ENCODE measurements at regions not wholly inside any gene's neighbourhood (a gene's known extent, or its start where the extent isn't known, plus 50 kb on each side); places are given as distances from the start of the nearest gene placed in this dataset.
A peak's percentile ranks its signal among the peaks of the same experiment; 100 is the strongest.

GRCh38 chr20:43863821-43864544 lies 50.7 kb upstream of the TOX2 start:
- Mint-ChIP-seq H3K4me3 (no peak overlapping the region), H3K36me3 (no peaks in the 10 kb centered on the region), H3K27ac (no peak overlapping the region)

GRCh38 chr20:43863330-43863729 lies 51.3 kb upstream of the TOX2 start:
- H3K4me1 Mint-ChIP-seq: no peaks in the 10 kb centered on the region
- no peak overlapping the region for H3K4me3 Mint-ChIP-seq
- peaks cover 2% of the 10 kb centered on the region for H3K27me3 Mint-ChIP-seq
- H3K9me3 Mint-ChIP-seq: peaks cover 0 to under 1% (median 0%) of the 10 kb centered on the region in 3 donors
- H3K36me3 Mint-ChIP-seq: no peaks in the 10 kb centered on the region
- no peak overlapping the region for H3K27ac Mint-ChIP-seq

More at GRCh38 chr20:43863821-43864544, 50.7 kb upstream of the TOX2 start:
- H3K4me1 Mint-ChIP-seq: no peaks in the 10 kb centered on the region
- H3K9me3 Mint-ChIP-seq: no peaks in the 10 kb centered on the region
- peaks cover 2% of the 10 kb centered on the region for H3K27me3 Mint-ChIP-seq

GRCh38 chr20:43862438-43862837 lies 52.2 kb upstream of the TOX2 start:
- no peak overlapping the region for H3K4me3 Mint-ChIP-seq
- H3K9me3 Mint-ChIP-seq: peaks cover 0 to 4% (median 3%) of the 10 kb centered on the region in 3 donors
- H3K4me1 Mint-ChIP-seq: no peaks in the 10 kb centered on the region
- H3K36me3 Mint-ChIP-seq: no peaks in the 10 kb centered on the region
- H3K27me3 Mint-ChIP-seq: peaks cover 2% of the 10 kb centered on the region
- no peak overlapping the region for H3K27ac Mint-ChIP-seq

GRCh38 chr20:43859994-43860393 lies 54.7 kb upstream of the TOX2 start:
- Mint-ChIP-seq H3K4me3 (no peak overlapping the region), H3K36me3 (no peaks in the 10 kb centered on the region), H3K4me1 (no peaks in the 10 kb centered on the region), H3K27me3 (peaks cover 2% of the 10 kb centered on the region), H3K27ac (no peak overlapping the region), H3K9me3 (peaks cover 3 to 4% (median 4%) of the 10 kb centered on the region in 3 donors)

GRCh38 chr20:43857932-43858331 lies 56.7 kb upstream of the TOX2 start:
- Mint-ChIP-seq H3K4me3 (no peak overlapping the region), H3K9me3 (peaks cover 3 to 4% (median 4%) of the 10 kb centered on the region in 3 donors), H3K4me1 (no peaks in the 10 kb centered on the region), H3K27ac (no peak overlapping the region), H3K27me3 (peaks cover 2% of the 10 kb centered on the region), H3K36me3 (no peaks in the 10 kb centered on the region)

- no peaks in the 10 kb centered on the region for H3K4me1 Mint-ChIP-seq
- peaks cover 2% of the 10 kb centered on the region for H3K27me3 Mint-ChIP-seq
- no peaks in the 10 kb centered on the region for H3K36me3 Mint-ChIP-seq
- H3K27ac Mint-ChIP-seq: no peak overlapping the region
- H3K9me3 Mint-ChIP-seq: peaks cover 3 to 4% (median 4%) of the 10 kb centered on the region in 3 donors
- H3K4me3 Mint-ChIP-seq: peak overlapping the region in 1 of 4 donors; percentile 70
Measured at GRCh38 chr20:43857127-43857526, 57.5 kb upstream of the TOX2 start.

- H3K27ac Mint-ChIP-seq: no peak overlapping the region
- H3K9me3 Mint-ChIP-seq: peaks cover 3 to 4% (median 4%) of the 10 kb centered on the region in 3 donors
- peaks cover 2% of the 10 kb centered on the region for H3K27me3 Mint-ChIP-seq
- H3K4me3 Mint-ChIP-seq: no peak overlapping the region
- no peaks in the 10 kb centered on the region for H3K4me1 Mint-ChIP-seq
- no peaks in the 10 kb centered on the region for H3K36me3 Mint-ChIP-seq
Measured at GRCh38 chr20:43855803-43856202, 58.8 kb upstream of the TOX2 start.

- Mint-ChIP-seq H3K4me1 (no peaks in the 10 kb centered on the region), H3K4me3 (no peak overlapping the region), H3K36me3 (no peaks in the 10 kb centered on the region), H3K27me3 (no peaks in the 10 kb centered on the region), H3K27ac (no peak overlapping the region), H3K9me3 (peaks cover 3 to 4% (median 4%) of the 10 kb centered on the region in 3 donors)
Measured at GRCh38 chr20:43853918-43854317, 60.7 kb upstream of the TOX2 start.

GRCh38 chr20:43853174-43853803 lies 61.4 kb upstream of the TOX2 start:
- Mint-ChIP-seq H3K9me3 (peaks cover 3 to 4% (median 4%) of the 10 kb centered on the region in 3 donors), H3K27ac (no peak overlapping the region), H3K4me1 (no peaks in the 10 kb centered on the region), H3K4me3 (no peak overlapping the region), H3K27me3 (no peaks in the 10 kb centered on the region), H3K36me3 (no peaks in the 10 kb centered on the region)

GRCh38 chr20:43849496-43850186 lies 65.0 kb upstream of the TOX2 start:
- Mint-ChIP-seq H3K4me1 (no peaks in the 10 kb centered on the region), H3K27ac (no peak overlapping the region), H3K9me3 (no peaks in the 10 kb centered on the region), H3K36me3 (no peaks in the 10 kb centered on the region), H3K27me3 (peaks cover 1% of the 10 kb centered on the region), H3K4me3 (no peak overlapping the region)

- H3K27ac Mint-ChIP-seq: no peak overlapping the region
Measured at GRCh38 chr20:43846516-43846905, 68.1 kb upstream of the TOX2 start.

GRCh38 chr20:43844778-43845614 lies 69.7 kb upstream of the TOX2 start:
- Mint-ChIP-seq H3K36me3 (no peaks in the 10 kb centered on the region), H3K4me3 (no peak overlapping the region), H3K27me3 (peaks cover 1% of the 10 kb centered on the region), H3K27ac (no peak overlapping the region), H3K9me3 (no peaks in the 10 kb centered on the region), H3K4me1 (peaks cover 0 to 2% (median 0%) of the 10 kb centered on the region in 3 donors)

More at GRCh38 chr20:43846516-43846905, 68.1 kb upstream of the TOX2 start:
- H3K4me3 Mint-ChIP-seq: no peak overlapping the region
- H3K4me1 Mint-ChIP-seq: peaks cover 0 to 1% (median 0%) of the 10 kb centered on the region in 3 donors
- H3K27me3 Mint-ChIP-seq: peaks cover 1% of the 10 kb centered on the region
- H3K9me3 Mint-ChIP-seq: no peaks in the 10 kb centered on the region
- H3K36me3 Mint-ChIP-seq: no peaks in the 10 kb centered on the region

- H3K9me3 Mint-ChIP-seq: no peaks in the 10 kb centered on the region
- peaks cover 1% of the 10 kb centered on the region for H3K27me3 Mint-ChIP-seq
- H3K36me3 Mint-ChIP-seq: no peaks in the 10 kb centered on the region
- H3K4me3 Mint-ChIP-seq: peak overlapping the region in 1 of 4 donors; percentile 30
- no peak overlapping the region for H3K27ac Mint-ChIP-seq
- H3K4me1 Mint-ChIP-seq: peaks cover 0 to 2% (median 1%) of the 10 kb centered on the region in 3 donors
Measured at GRCh38 chr20:43843965-43844660, 70.5 kb upstream of the TOX2 start.

Data from IgD-negative memory B cell (primary cell).